Adrenal gland (tissue), 9 donors: ENCODE measurements at regions not wholly inside any gene's neighbourhood (a gene's known extent, or its start where the extent isn't known, plus 50 kb on each side); places are given as distances from the start of the nearest gene placed in this dataset.

ENCODE experiments used
- DNase-seq, 7 donors: peaks; one replicate each; pipeline ENCODE4 v3.0.0-alpha.2; 2019 to 2020
- H3K27ac ChIP-seq, 5 donors: fragments of 200-600 bp; sonication (generic) in 4 of 5; 1 replicate in 3 of 5; 2 replicates in 2 of 5; pipeline versions ENCODE4 v1.5.1 to v1.8.0; 2016 to 2020; ENCODE audit warnings: mild to moderate bottlenecking in 1 of 5
- H3K27me3 ChIP-seq: fragments of 200-600 bp; 2 replicates; pipeline ENCODE4 v1.8.0; 2021
- H3K36me3 ChIP-seq, 2 donors: fragments of 200-600 bp; replicated peaks in 1 of 2; 1 replicate in 1 of 2; 2 replicates in 1 of 2; pipeline versions ENCODE4 v1.5.1 to v1.8.0; 2018 to 2022
- H3K4me1 ChIP-seq, 2 donors: fragments of 200-600 bp; replicated peaks in 1 of 2; 1 replicate in 1 of 2; 2 replicates in 1 of 2; pipeline versions ENCODE4 v1.5.1 to v1.8.0; 2018 to 2021
- H3K4me3 ChIP-seq, 4 donors: fragments of 200-600 bp; sonication (generic) in 3 of 4; one replicate each; pipeline ENCODE4 v1.5.1; 2016 to 2018
- H3K9me3 ChIP-seq, 3 donors: fragments of 200-600 bp; sonication (generic) in 1 of 3; replicated peaks in 1 of 3; 1 replicate in 2 of 3; 2 replicates in 1 of 3; pipeline versions ENCODE4 v1.5.1 to v1.8.0; 2016 to 2021
- POLR2A ChIP-seq, 2 donors: fragments of 450-650 bp; IDR thresholded peaks; one replicate each; pipeline ENCODE4 v1.6.1; 2017; ENCODE audit warnings: antibody characterized with exemption in 2 of 2, mild to moderate bottlenecking in 2 of 2, moderate library complexity in 1 of 2
- WGBS, 4 donors: extraction: QIAGEN DNeasy Blood & Tissue Kit in 2 of 4; methylation state at CpG; one replicate each; pipeline versions ENCODE4 v1.1.5 to v1.1.7; 2013 to 2017; 5-methylcytosine and 5-hydroxymethylcytosine counted together
- intact Hi-C, 2 donors: fragments of 100-400 bp; cut with DNase I; formaldehyde crosslinking; loops; one replicate each; pipeline versions ENCODE4 v1.14.1 to v1.15.0; 2022 to 2023
- TF ChIP-seq, protein P1 (sequence below), 6 experiments: fragments of 450-650 bp in 4 of 6; fragments of 200-600 bp in 2 of 6; sonication (generic) in 1 of 6; IDR thresholded peaks; 1 replicate in 5 of 6; 2 replicates in 1 of 6; pipeline versions ENCODE4 v1.5.1 to v1.8.0; 2016 to 2021; ENCODE audit warnings: antibody characterized with exemption in 6 of 6, mild to moderate bottlenecking in 2 of 6, moderate library complexity in 1 of 6
- donor health status: healthy with polysubstance abuse.
- donor health status: Bipolar disorder and iron deficiency.
- donor health status: DM: yes; HTN: yes; CAD: no.
- donor health status: DM: no; HTN: no; CAD: no.
- donor health status: DM: no; HTN: no; CAD: no.

DNA sequence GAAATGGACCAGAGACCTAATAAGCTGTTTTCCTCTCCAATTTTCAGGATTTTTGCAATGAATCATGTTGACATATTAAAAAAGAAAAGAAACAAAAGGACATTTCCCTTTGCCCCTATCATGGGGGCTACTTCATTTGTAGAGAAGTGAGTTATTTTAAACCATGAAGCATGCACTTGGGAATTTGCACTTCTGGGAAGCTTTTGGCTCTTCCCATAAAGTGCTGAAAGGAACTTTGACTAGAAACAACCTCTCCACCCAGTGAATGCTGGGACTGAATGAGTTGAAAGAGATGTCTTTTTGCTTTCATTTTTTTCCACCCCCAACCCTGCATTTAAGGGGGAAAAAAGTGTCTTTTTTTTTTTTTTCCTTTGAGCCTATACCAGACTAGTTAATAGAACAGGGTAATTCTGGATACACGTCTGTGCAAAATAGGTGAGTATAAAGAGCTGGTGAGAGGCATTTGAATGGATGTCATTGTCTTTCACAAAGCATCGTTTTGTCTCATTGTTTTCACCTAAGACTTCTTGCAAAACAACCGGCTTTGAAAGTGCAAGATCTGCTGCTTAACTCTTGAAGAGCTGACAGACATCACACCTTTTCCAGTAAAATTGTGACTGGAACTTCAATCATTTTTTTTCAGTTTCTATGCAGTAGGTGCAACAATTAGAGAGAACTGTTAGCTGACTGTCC, 138.7 kb upstream of the BACH2 start:
- intact Hi-C loops = no loop called here
- WGBS, 4 donors = 28 to 47% (median 36%) methylated on average over 3 of the region's 3 CpGs
- TF ChIP-seq, protein P1, sequence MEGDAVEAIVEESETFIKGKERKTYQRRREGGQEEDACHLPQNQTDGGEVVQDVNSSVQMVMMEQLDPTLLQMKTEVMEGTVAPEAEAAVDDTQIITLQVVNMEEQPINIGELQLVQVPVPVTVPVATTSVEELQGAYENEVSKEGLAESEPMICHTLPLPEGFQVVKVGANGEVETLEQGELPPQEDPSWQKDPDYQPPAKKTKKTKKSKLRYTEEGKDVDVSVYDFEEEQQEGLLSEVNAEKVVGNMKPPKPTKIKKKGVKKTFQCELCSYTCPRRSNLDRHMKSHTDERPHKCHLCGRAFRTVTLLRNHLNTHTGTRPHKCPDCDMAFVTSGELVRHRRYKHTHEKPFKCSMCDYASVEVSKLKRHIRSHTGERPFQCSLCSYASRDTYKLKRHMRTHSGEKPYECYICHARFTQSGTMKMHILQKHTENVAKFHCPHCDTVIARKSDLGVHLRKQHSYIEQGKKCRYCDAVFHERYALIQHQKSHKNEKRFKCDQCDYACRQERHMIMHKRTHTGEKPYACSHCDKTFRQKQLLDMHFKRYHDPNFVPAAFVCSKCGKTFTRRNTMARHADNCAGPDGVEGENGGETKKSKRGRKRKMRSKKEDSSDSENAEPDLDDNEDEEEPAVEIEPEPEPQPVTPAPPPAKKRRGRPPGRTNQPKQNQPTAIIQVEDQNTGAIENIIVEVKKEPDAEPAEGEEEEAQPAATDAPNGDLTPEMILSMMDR (IDR thresholded peaks at IDR 0.05) = no peak
- TF ChIP-seq POLR2A (IDR thresholded peaks at IDR 0.05) = no peak
- Histone ChIP-seq H3K36me3 (no peaks in the 10 kb centered on the region), H3K27ac (no peak overlapping the region), H3K4me3 (no peak overlapping the region), H3K27me3 (no peaks in the 10 kb centered on the region), H3K4me1 (no peaks in the 10 kb centered on the region), H3K9me3 (no peaks in the 10 kb centered on the region)
- DNase-seq = no peak

DNA sequence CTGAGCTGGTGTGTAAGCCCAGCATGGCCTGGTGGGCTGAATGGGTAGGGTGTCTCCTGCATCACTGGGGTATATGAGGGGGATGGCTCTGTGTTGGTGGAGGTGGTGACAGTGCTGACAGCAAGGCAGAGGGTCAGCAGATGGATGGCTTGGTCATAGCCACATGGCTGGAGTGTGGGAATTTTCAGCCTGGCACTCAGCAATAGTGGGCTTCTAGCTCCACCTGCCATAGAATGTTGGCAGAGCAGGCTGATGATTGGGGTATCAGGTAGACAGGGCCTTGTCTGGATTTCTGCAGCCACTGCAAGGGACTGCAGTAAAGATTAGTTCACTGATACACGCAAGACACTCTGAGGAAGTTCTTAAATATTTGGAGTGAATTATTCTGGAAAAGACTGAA, 137.5 kb upstream of the BACH2 start:
- DNase-seq = no peak
- WGBS, 4 donors = 97 to 100% (median 100%) methylated on average over 1 of the region's 1 CpG
- Histone ChIP-seq H3K9me3 (peaks cover 0 to under 1% (median 0%) of the 10 kb centered on the region in 3 donors), H3K4me1 (no peaks in the 10 kb centered on the region), H3K27me3 (no peaks in the 10 kb centered on the region), H3K36me3 (no peaks in the 10 kb centered on the region), H3K4me3 (no peak overlapping the region), H3K27ac (no peak overlapping the region)
- no peak for TF ChIP-seq POLR2A (IDR thresholded peaks at IDR 0.05)
- TF ChIP-seq, protein P1 (IDR thresholded peaks at IDR 0.05) = no peak
- intact Hi-C loops = no loop called here

DNA sequence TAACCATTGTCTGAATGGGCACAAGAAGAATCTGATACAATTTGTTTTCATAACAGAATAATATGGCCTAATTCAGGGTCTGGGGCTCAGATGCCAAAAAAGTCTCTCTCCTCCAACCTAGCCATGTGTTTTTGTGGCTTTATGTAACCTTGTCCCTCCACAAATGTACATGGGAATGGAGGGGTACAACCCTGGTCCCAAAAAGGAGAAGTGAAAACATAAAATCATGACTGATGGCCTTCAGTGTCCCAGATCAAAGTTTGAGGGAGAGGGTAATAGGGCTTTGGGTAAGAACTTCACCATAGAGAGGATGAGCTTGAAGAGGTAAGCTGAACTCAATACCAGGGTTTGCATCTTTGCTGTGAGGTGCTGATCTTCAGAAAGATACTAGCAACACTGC, 136.3 kb upstream of the BACH2 start:
- Histone ChIP-seq H3K27me3 (no peaks in the 10 kb centered on the region), H3K4me1 (no peaks in the 10 kb centered on the region), H3K4me3 (no peak overlapping the region), H3K36me3 (no peaks in the 10 kb centered on the region), H3K27ac (no peak overlapping the region), H3K9me3 (peaks cover 0 to 5% (median 0%) of the 10 kb centered on the region in 3 donors)
- DNase-seq = no peak
- intact Hi-C loops = no loop called here
- TF ChIP-seq, protein P1 (IDR thresholded peaks at IDR 0.05) = no peak
- no peak for TF ChIP-seq POLR2A (IDR thresholded peaks at IDR 0.05)

DNA sequence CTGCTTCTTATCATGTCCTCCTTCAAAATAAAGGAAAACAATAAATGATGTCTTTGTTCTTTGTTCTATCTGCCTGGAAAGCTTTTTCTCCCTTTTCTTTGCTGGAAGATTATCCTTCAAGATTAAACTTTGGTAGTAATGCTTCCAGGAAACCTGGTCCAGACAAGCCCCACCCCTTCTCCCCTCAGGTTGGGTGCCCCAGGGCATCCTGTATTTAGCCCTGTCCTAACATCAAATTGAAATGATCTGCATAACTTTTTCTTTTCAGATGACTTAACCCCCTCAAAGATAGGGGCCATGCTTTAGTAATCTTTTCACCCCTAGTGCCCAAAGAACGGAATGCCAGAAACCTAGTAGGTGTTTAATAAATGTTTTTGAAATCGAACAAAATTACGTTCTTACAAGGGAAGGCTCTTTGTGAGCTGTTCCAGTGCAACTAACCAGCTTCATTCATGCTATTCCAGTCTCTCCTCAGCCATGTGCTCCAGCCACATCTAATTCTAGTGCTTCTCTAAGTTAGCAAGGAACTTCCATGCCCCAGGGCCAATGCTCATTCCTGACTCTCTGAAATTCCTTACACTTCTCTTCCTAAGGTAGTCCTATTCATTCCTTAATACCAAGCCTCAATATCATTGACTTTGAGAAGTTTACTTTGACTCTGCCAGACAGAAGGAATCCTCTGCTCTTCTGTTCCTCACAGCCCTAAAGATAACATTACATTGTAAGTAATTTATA, 135.6 kb upstream of the BACH2 start:
- no peak for DNase-seq
- H3K27me3 ChIP-seq = no peaks in the 10 kb centered on the region
- H3K4me3 ChIP-seq = no peak overlapping the region
- TF ChIP-seq POLR2A (IDR thresholded peaks at IDR 0.05) = no peak
- TF ChIP-seq, protein P1 (IDR thresholded peaks at IDR 0.05) = no peak
- no peak overlapping the region for H3K27ac ChIP-seq
- H3K9me3 ChIP-seq = peaks cover 0 to 5% (median 0%) of the 10 kb centered on the region in 3 donors
- no peaks in the 10 kb centered on the region for H3K36me3 ChIP-seq
- H3K4me1 ChIP-seq = no peaks in the 10 kb centered on the region
- intact Hi-C loops = no loop called here
- 58 to 85% (median 78%) methylated on average over 3 of the region's 3 CpGs for WGBS, 4 donors
